Type B pancreatic cell (in vitro differentiated cells): ENCODE measurements at regions not wholly inside any gene's neighbourhood (a gene's known extent, or its start where the extent isn't known, plus 50 kb on each side); places are given as distances from the start of the nearest gene placed in this dataset.

ENCODE experiments used
- DNase-seq: peaks from one replicate; pipeline ENCODE4 v3.0.0; 2021; ENCODE audit warnings: mixed read lengths; ENCODE audit not compliant: unreplicated experiment; ENCODE audit errors: extremely low spot score
- H3K27ac Mint-ChIP-seq: 2 replicates; pipeline ENCODE4 v1.8.0; 2021; ENCODE audit warnings: mild to moderate bottlenecking, mixed read lengths
- H3K27me3 Mint-ChIP-seq: 2 replicates; pipeline ENCODE4 v1.8.0; 2021; ENCODE audit warnings: mixed read lengths
- H3K36me3 Mint-ChIP-seq: 2 replicates; pipeline ENCODE4 v1.8.0; 2021; ENCODE audit warnings: mixed read lengths
- H3K4me1 Mint-ChIP-seq: one replicate; pipeline ENCODE4 v1.8.0; 2021; ENCODE audit warnings: mixed read lengths; ENCODE audit not compliant: unreplicated experiment
- H3K4me3 Mint-ChIP-seq: 2 replicates; pipeline ENCODE4 v1.8.0; 2021; ENCODE audit warnings: mild to moderate bottlenecking, mixed read lengths
- H3K9me3 Mint-ChIP-seq: 2 replicates; pipeline ENCODE4 v1.8.0; 2021; ENCODE audit warnings: mixed read lengths
- CTCF ChIP-seq: fragments of 200-600 bp; sonication (generic); conservative IDR thresholded peaks from 2 replicates; pipeline ENCODE4 v1.5.0; 2021; ENCODE audit warnings: antibody characterized with exemption, mild to moderate bottlenecking

GRCh38 chr13:58893396-58893795 lies 1261.9 kb downstream of the PCDH17 start:
- H3K36me3 Mint-ChIP-seq, result no peaks in the 10 kb centered on the region
- H3K27ac Mint-ChIP-seq, result no peak overlapping the region
- no peaks in the 10 kb centered on the region for H3K27me3 Mint-ChIP-seq
- peaks cover 7% of the 10 kb centered on the region for H3K4me1 Mint-ChIP-seq
- TF ChIP-seq CTCF, result no peak
- peaks cover 6% of the 10 kb centered on the region for H3K9me3 Mint-ChIP-seq
- no peak overlapping the region for H3K4me3 Mint-ChIP-seq
- DNase-seq, result no peak

- DNase-seq, result no peak
- Mint-ChIP-seq H3K4me3 (no peak overlapping the region), H3K27me3 (no peaks in the 10 kb centered on the region), H3K9me3 (no peaks in the 10 kb centered on the region), H3K4me1 (no peaks in the 10 kb centered on the region), H3K36me3 (no peaks in the 10 kb centered on the region), H3K27ac (no peak overlapping the region)
- TF ChIP-seq CTCF, result no peak
Measured at GRCh38 chr13:58906329-58907007, 1257.3 kb downstream of the DIAPH3 start.

- no peak for DNase-seq
- Mint-ChIP-seq H3K4me1 (no peaks in the 10 kb centered on the region), H3K36me3 (no peaks in the 10 kb centered on the region), H3K27me3 (no peaks in the 10 kb centered on the region), H3K27ac (no peak overlapping the region), H3K4me3 (no peak overlapping the region), H3K9me3 (no peaks in the 10 kb centered on the region)
- peak; percentile 54 for TF ChIP-seq CTCF
Measured at GRCh38 chr13:58907347-58907746, 1256.4 kb downstream of the DIAPH3 start.

- no peaks in the 10 kb centered on the region for H3K4me1 Mint-ChIP-seq
- no peak for TF ChIP-seq CTCF
- no peak overlapping the region for H3K27ac Mint-ChIP-seq
- no peaks in the 10 kb centered on the region for H3K27me3 Mint-ChIP-seq
- H3K36me3 Mint-ChIP-seq, result no peaks in the 10 kb centered on the region
- DNase-seq, result no peak
- H3K9me3 Mint-ChIP-seq, result no peaks in the 10 kb centered on the region
- H3K4me3 Mint-ChIP-seq, result no peak overlapping the region
Measured at GRCh38 chr13:58908019-58908679, 1255.6 kb downstream of the DIAPH3 start.

- no peak for DNase-seq
- no peak overlapping the region for H3K27ac Mint-ChIP-seq
- H3K27me3 Mint-ChIP-seq, result no peaks in the 10 kb centered on the region
- no peaks in the 10 kb centered on the region for H3K36me3 Mint-ChIP-seq
- no peak for TF ChIP-seq CTCF
- no peak overlapping the region for H3K4me3 Mint-ChIP-seq
- H3K9me3 Mint-ChIP-seq, result no peaks in the 10 kb centered on the region
- peaks cover 4% of the 10 kb centered on the region for H3K4me1 Mint-ChIP-seq
Measured at GRCh38 chr13:58919551-58919950, 1244.2 kb downstream of the DIAPH3 start.
